Glutamatergic neuron (in vitro differentiated cells): ENCODE measurements at regions not wholly inside any gene's neighbourhood (a gene's known extent, or its start where the extent isn't known, plus 50 kb on each side); places are given as distances from the start of the nearest gene placed in this dataset.

Experiments used
- DNase-seq: peaks from one replicate; pipeline ENCODE4 v3.0.0; 2022
- H3K27ac Mint-ChIP-seq: one replicate; pipeline ENCODE4 v1.8.0; 2020; ENCODE audit warnings: mild to moderate bottlenecking, mixed read lengths, inconsistent platforms; ENCODE audit not compliant: unreplicated experiment
- H3K27me3 Mint-ChIP-seq: one replicate; pipeline ENCODE4 v1.8.0; 2020; ENCODE audit warnings: mild to moderate bottlenecking, moderate library complexity, mixed read lengths, inconsistent platforms; ENCODE audit not compliant: unreplicated experiment
- H3K36me3 Mint-ChIP-seq: one replicate; pipeline ENCODE4 v1.8.0; 2020; ENCODE audit warnings: mild to moderate bottlenecking, mixed read lengths, inconsistent platforms; ENCODE audit not compliant: unreplicated experiment
- H3K4me1 Mint-ChIP-seq: one replicate; pipeline ENCODE4 v1.8.0; 2020; ENCODE audit warnings: mild to moderate bottlenecking, low read depth, mixed read lengths, inconsistent platforms; ENCODE audit not compliant: unreplicated experiment
- H3K4me3 Mint-ChIP-seq: one replicate; pipeline ENCODE4 v1.8.0; 2020; ENCODE audit warnings: mild to moderate bottlenecking, mixed read lengths, inconsistent platforms; ENCODE audit not compliant: unreplicated experiment
- H3K9me3 Mint-ChIP-seq: one replicate; pipeline ENCODE4 v1.8.0; 2020; ENCODE audit warnings: mild to moderate bottlenecking, moderate library complexity, mixed read lengths, inconsistent platforms; ENCODE audit not compliant: unreplicated experiment
- CTCF ChIP-seq: fragments of 200-600 bp; sonication (generic); IDR thresholded peaks from one replicate; pipeline ENCODE4 v1.5.0; 2021; ENCODE audit not compliant: partially characterized antibody, unreplicated experiment

GRCh38 chr11:42901084-42901483 lies 410.7 kb upstream of the API5 start:
- Mint-ChIP-seq H3K36me3 (no peaks in the 10 kb centered on the region), H3K27me3 (no peaks in the 10 kb centered on the region), H3K4me1 (no peaks in the 10 kb centered on the region), H3K27ac (no peak overlapping the region), H3K9me3 (peaks cover 2% of the 10 kb centered on the region), H3K4me3 (no peak overlapping the region)
- TF ChIP-seq CTCF: no peak
- DNase-seq: no peak

- Mint-ChIP-seq H3K4me3 (no peak overlapping the region), H3K27ac (no peak overlapping the region), H3K9me3 (peaks cover 1% of the 10 kb centered on the region), H3K27me3 (peaks cover 2% of the 10 kb centered on the region), H3K4me1 (no peaks in the 10 kb centered on the region), H3K36me3 (peaks cover 8% of the 10 kb centered on the region)
- no peak for TF ChIP-seq CTCF
- DNase-seq: no peak
Measured at GRCh38 chr11:42906226-42906625, 405.6 kb upstream of the API5 start.

GRCh38 chr11:42913731-42914130 lies 398.1 kb upstream of the API5 start:
- peaks cover 8% of the 10 kb centered on the region for H3K36me3 Mint-ChIP-seq
- no peaks in the 10 kb centered on the region for H3K27me3 Mint-ChIP-seq
- H3K9me3 Mint-ChIP-seq: peaks cover 6% of the 10 kb centered on the region
- no peak for TF ChIP-seq CTCF
- no peaks in the 10 kb centered on the region for H3K4me1 Mint-ChIP-seq
- no peak for DNase-seq
- H3K27ac Mint-ChIP-seq: no peak overlapping the region
- H3K4me3 Mint-ChIP-seq: no peak overlapping the region

- H3K36me3 Mint-ChIP-seq: no peaks in the 10 kb centered on the region
- no peaks in the 10 kb centered on the region for H3K9me3 Mint-ChIP-seq
- H3K4me3 Mint-ChIP-seq: no peak overlapping the region
- no peaks in the 10 kb centered on the region for H3K4me1 Mint-ChIP-seq
- DNase-seq: no peak
- no peak for TF ChIP-seq CTCF
- H3K27me3 Mint-ChIP-seq: no peaks in the 10 kb centered on the region
- no peak overlapping the region for H3K27ac Mint-ChIP-seq
Measured at GRCh38 chr11:42923651-42924050, 388.1 kb upstream of the API5 start.

GRCh38 chr11:42925916-42926315 lies 385.9 kb upstream of the API5 start:
- H3K36me3 Mint-ChIP-seq: no peaks in the 10 kb centered on the region
- no peaks in the 10 kb centered on the region for H3K9me3 Mint-ChIP-seq
- H3K4me3 Mint-ChIP-seq: no peak overlapping the region
- no peak for DNase-seq
- TF ChIP-seq CTCF: no peak
- H3K27me3 Mint-ChIP-seq: no peaks in the 10 kb centered on the region
- H3K4me1 Mint-ChIP-seq: no peaks in the 10 kb centered on the region
- no peak overlapping the region for H3K27ac Mint-ChIP-seq
